ENCODE measurements at regions not wholly inside any gene's neighbourhood (a gene's known extent, or its start where the extent isn't known, plus 50 kb on each side); places are given as distances from the start of the nearest gene placed in this dataset.

DNA sequence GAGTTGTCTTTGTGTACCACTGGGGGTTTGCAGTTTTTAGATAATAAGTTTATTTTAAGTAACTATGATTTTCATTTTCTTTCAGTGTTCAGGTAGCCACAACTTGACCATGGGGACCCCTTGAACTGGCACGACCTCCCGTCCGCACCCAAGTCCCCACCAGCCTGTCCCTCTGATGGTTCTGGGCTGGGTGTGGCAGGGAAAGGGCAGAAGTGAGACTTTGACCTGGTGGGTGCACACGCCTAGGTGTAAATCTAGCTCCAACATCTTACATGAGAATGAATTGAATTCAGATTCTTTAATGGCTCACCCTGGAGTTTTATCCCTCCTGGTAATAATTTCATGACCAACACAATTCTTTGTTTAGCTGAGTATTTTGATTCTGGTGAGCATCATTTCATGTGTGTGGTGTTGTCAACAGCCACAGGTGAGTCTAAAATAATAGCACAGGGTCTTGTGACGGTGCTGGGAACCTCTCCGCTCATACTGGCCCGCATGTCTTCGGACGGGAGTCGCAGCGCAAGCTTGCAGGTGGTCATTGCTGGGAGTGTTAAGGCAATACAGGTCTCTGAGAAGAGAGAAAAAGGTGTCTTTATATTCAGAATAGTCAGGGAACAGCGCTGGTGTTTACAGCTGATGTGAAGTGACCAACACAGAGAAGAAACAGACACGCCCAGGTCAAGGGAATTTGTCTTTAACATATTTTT lies 50.8 kb upstream of the POFUT2 start:
- H3K4me3 ChIP-seq (ENCODE audit: low read length) = no peak overlapping the region
- DNase-seq (ENCODE audit: low read depth) = no peak
- TF ChIP-seq, protein P1, sequence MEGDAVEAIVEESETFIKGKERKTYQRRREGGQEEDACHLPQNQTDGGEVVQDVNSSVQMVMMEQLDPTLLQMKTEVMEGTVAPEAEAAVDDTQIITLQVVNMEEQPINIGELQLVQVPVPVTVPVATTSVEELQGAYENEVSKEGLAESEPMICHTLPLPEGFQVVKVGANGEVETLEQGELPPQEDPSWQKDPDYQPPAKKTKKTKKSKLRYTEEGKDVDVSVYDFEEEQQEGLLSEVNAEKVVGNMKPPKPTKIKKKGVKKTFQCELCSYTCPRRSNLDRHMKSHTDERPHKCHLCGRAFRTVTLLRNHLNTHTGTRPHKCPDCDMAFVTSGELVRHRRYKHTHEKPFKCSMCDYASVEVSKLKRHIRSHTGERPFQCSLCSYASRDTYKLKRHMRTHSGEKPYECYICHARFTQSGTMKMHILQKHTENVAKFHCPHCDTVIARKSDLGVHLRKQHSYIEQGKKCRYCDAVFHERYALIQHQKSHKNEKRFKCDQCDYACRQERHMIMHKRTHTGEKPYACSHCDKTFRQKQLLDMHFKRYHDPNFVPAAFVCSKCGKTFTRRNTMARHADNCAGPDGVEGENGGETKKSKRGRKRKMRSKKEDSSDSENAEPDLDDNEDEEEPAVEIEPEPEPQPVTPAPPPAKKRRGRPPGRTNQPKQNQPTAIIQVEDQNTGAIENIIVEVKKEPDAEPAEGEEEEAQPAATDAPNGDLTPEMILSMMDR (conservative IDR thresholded peaks at IDR 0.05; ENCODE audit: low read depth, low read length) = no peak

DNA sequence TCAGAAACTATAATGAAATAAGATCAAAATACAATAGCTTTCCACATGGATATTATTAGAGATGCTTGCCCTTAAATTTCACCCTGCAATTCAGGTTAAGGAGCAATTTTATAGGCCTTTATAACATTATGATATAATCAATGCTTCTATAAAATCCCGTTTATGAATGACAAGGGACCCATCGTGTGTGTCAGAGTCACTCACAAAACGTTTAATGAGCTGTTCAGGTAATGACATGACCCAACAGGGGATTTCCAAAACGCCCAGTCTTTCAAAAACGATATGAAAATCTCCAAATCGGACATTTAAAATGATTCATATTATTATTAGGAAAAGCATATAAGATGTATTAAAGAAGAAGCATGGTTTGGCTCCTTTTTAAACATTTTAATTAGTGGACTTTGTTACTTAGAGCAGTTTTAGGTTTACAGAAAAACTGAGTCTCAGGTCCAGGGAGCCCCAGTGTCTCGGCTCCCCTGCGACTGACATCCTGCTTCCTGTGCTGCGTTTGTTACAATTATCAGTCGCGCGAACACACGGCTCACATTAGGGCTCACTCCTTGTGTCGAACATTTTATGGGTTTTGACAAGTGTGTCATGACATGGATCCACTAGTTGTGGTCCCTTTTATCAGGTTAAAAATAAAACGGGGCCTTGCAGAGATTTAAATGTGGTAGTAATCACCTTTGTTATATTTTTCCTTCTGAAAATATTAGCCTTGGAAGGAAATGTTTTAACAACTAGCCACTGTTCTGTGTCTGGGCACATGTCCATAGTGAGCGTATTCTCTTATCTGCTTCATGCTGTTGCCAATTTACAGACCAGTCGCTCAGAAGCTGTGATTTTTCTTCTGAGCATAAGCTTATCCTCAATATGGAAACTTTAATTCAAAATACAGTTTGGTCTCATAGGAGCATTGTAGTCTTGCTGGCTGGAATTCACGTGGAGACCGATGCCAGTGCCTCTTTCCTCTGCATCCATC lies 52.0 kb upstream of the POFUT2 start:
- TF ChIP-seq, protein P1 (conservative IDR thresholded peaks at IDR 0.05; ENCODE audit: low read depth, low read length) = no peak
- no peak for DNase-seq (ENCODE audit: low read depth)
- no peak overlapping the region for H3K4me3 ChIP-seq (ENCODE audit: low read length)

DNA sequence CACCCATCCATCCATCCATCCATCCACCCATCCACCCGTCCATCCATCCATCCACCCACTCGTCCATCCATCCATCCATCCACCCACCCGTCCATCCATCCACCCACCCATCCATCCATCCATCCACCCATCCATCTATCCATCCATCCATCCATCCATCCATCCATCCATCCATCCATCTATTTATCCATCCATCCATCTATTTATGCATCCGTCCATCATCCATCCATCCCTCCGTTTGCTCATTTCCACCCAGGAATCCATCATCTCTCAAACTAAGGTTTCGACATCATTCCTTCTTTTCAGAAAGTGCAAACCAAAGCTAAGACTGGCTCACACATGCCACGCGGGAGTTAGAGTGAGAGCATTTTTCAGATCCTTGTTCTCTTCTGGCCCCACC lies 52.8 kb upstream of the POFUT2 start:
- DNase-seq (ENCODE audit: low read depth) = no peak
- TF ChIP-seq, protein P1 (conservative IDR thresholded peaks at IDR 0.05; ENCODE audit: low read depth, low read length) = no peak

DNA sequence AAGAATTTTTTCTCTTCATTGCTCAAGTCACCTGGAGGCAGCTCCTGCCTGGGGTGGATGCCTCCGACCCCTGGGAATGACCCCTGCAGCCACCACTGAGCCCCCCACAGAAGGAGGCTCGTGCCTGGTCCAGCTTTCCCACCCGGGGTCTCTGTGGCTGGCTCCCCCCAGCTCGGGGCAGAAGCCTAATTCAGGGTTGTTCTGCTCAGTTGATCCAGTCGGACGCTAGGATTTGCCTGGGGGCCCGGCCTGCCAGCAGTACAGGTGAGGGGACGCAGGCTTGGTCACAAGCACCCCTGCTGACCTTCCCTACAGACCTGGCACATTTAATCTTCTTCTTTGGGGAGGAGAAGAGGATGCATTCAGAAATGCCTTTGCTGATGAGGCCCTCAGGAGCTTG lies 53.6 kb upstream of the POFUT2 start:
- TF ChIP-seq, protein P1 (conservative IDR thresholded peaks at IDR 0.05; ENCODE audit: low read depth, low read length) = no peak
- no peak for DNase-seq (ENCODE audit: low read depth)
- H3K4me3 ChIP-seq (ENCODE audit: low read length) = no peak overlapping the region

More for the DNA sequence above, 52.8 kb upstream of the POFUT2 start:
- H3K4me3 ChIP-seq (ENCODE audit: low read length) = no peak overlapping the region

DNA sequence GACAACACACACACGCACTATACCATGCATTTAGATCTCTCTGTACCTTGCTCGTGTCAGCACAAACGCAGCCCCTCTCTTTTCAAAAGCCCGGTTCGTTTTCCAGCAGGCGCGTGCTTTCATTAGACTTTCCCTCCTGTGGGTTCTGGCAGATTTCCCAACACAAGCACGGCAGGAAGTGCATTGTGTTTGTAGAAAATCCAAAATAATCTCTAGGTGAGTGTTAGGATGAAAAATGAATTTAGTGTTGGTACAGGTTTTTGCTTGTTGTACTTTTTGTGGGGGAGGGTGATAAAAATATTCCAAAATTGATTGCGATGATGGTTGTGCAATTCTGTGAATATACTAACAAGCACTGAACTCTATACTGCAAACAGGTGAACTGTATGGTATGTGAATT lies 54.1 kb upstream of the POFUT2 start:
- TF ChIP-seq, protein P1 (conservative IDR thresholded peaks at IDR 0.05; ENCODE audit: low read depth, low read length) = no peak
- no peak for DNase-seq (ENCODE audit: low read depth)
- no peak overlapping the region for H3K4me3 ChIP-seq (ENCODE audit: low read length)

DNA sequence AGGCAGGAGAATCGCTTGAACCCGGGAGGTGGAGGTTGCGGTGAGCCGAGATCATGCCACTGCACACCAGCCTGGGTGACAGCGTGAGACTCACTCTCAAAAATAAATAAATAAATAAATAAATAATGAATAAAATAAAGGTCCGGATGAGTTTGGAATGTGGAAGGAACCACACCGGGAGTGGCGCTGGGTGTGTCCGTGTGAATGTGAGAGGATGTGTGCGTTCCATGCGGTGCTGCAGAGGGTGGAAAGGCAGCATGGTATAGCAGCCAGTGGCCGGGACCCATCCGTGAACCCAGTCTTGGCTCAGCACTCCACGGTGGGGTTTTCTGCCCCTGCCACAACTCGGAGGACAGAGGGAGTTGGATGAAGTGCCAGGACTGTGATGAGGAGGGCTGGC lies 56.2 kb upstream of the POFUT2 start:
- TF ChIP-seq, protein P1 (conservative IDR thresholded peaks at IDR 0.05; ENCODE audit: low read depth, low read length) = no peak
- no peak overlapping the region for H3K4me3 ChIP-seq (ENCODE audit: low read length)

More for the DNA sequence above, 56.2 kb upstream of the POFUT2 start:
- no peak for DNase-seq (ENCODE audit: low read depth)

Data from retinal pigment epithelial cell (primary cell).